GM19025 (cell line): ENCODE measurements at regions not wholly inside any gene's neighbourhood (a gene's known extent, or its start where the extent isn't known, plus 50 kb on each side); places are given as distances from the start of the nearest gene placed in this dataset.
"Not testable (repeated sequence)": the region's sequence is repeated elsewhere in the genome, so short reads cannot be mapped to it uniquely, and the experiment has no call there.

Experiments
- ATAC-seq: cut with Tn5 transposase; IDR thresholded peaks from one replicate; pipeline ENCODE4 v1.9.1; 2021; ENCODE audit warnings: mild to moderate bottlenecking, low read depth, moderate library complexity; ENCODE audit not compliant: unreplicated experiment

DNA sequence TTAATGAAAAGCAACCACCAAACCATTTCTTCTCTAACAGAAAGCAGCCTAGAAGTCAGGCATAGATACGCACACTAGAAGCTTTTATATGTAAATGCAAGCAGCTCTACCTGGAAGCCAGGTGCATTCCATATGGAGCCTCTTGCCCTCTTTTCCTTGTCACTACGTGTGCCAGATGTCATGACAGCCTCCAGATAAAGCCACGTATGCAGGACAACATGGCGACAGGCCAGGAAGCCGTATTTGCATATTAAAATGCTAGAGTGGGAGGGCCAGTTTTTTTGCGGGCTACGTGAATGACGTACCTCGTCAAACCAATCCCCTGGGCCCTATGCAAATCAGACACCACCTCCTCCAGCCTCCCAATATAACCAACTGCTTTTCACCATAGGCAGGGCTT lies 308.1 kb upstream of the SPTLC3 start:
- ATAC-seq = no peak

DNA sequence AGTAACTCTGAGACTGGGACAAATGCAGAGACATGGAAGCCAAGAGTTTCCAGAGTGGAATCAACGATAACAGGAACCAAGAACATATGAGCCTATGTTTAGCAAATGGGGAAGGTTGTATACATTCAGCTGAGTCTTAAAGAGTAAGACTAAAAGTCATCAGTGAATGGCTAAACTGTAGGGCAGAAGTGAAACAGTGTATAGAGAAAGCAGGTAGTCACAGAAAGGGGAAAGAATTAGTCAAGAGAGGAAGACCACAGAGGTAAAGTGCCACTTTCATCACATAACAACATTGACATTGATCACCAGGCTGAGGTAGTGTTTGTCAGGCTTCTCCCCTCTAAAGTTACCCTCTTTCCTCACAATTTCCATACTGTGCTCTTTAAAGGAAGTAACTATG lies 306.5 kb upstream of the SPTLC3 start:
- ATAC-seq = no peak

DNA sequence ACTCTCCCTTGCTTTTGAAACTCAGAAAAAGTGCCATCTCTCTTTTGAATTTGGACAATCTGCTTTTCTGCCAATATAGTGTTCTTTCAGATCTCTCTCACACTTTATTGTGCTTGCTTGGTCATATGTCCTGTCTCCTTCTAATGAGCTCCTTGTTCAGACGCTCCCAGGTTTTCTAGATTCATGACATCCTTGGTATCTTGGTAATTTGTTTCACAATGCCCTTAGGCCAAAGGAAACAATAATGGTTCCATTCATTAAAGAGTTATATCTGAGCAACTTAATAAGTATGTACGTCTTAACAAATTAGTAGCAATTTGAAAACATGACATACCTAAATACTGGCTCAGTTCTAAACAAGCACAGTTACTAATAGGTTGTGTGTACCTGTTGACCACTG lies 293.4 kb upstream of the SPTLC3 start:
- no peak for ATAC-seq

DNA sequence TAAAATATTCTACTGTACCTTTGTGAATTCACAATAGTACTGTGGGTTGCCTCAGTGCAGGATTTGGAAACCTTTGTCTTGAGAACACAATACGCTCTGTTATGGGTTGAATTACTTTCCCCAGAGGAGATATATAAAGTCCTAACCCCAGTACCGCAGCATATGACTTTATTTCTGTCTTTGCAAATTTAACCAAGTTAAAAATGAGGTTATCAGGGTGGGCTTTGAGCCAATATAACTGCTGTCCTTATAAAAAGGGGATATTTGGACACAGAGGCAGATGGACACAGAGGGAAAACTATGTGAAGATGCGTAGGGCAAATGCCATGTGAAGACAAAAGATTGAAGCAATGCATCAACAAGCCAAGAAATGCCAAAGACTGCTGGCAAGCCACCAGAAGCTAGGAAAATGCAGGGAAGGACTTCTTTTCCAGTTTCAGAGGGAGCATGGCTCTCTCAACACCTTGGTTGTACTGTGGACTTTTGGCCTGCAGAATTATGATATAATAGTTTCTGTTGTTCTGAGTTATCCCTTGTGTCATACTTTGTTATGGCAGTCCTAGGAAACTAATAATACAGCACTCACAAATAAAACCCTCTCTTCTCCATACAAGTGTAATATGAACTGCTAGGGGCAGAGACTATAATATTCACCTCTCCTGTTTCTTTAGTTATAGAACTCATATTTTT lies 292.6 kb upstream of the SPTLC3 start:
- no peak for ATAC-seq

DNA sequence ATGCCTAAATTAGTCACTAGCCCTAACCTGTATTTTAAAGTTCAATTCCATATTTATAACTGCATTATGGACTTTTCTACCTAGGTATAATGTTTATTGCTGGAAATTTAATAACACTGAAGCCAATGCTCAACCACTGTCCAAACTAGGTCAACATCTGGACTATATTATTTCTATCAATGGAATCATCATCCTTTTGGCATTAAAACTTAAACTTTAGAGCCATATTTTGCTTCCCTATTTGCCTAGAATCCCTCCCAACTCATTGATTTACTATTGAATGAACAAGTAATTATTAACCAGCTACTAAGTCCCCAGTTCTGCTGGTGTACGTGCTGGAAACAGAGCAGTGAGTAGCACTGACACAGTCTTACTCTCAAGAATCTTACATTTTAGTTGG lies 291.7 kb upstream of the SPTLC3 start:
- no peak for ATAC-seq

DNA sequence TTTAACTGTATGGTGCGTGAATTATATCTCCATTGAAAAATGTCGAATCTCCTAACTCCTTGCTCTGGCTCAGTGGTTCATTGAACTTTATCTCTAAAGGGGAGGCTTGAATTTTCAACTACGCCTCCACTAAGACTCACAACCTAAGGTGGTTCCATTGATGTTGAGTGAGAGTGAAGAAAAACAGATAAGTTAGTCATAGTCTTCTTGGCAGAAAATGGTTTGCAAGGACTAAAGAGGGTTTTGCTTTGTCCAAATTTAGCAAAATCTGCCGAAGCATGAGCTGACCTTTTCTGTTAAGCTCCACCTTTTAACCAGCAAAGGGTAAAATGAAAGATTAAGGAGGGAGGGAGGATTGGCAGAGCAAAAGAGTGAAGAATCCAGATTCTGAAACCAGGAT lies 290.2 kb upstream of the SPTLC3 start:
- ATAC-seq = no peak

DNA sequence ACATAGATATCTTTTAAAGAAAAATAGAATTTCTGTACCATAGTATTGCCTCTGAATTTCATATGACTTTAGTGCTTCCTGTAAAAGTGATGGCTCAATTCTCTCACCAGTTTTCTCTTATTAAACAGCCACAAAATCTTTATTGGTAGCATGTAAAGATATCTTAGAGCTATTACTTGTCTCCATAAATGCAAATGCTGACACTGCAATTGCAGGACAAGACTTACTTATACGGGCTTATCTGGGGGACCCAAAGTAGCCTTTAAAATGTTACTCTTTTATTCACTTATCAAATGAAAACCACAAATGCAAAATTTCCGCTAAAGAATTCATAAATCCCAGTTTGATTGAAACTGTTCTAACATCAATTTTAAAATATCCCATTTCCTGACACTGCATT lies 287.1 kb upstream of the SPTLC3 start:
- ATAC-seq = no peak

DNA sequence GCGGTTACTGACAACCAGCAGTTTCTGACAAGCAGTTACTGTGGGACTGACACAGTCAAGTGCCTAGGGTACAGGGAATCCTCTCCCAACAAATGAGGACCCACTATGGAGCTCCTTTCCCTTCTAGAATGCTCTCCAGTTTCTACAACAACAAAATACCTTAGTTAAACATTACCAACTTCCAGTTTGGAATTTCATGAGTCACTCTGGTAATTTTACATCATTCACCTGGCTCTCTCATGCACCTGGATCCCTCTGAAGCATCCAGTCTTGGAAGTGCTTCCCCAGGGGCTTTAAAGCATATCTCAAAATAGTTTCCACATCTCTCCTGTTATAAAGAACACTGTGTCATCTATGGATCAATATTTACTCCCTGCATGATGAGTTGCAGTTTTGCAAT lies 286.7 kb upstream of the SPTLC3 start:
- ATAC-seq = no peak

DNA sequence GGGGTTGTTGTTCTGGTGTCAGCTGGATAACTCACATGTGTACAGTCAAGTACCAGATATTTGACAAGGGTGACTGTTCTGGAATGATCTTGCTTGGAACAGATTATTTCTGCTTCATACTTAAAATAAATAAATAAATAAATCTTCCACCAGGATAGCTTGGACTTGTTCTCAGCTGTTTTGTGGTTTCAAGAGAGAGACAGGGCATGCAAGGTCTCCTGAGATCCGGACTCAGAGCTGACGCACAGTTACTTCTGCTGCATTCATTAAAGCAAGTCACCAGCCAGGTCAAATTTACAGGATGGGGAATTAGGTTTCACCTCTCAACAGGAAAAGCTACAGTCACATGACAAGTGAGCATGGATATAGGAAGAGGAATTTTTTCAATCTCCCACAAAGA lies 285.0 kb upstream of the SPTLC3 start:
- ATAC-seq = no peak

DNA sequence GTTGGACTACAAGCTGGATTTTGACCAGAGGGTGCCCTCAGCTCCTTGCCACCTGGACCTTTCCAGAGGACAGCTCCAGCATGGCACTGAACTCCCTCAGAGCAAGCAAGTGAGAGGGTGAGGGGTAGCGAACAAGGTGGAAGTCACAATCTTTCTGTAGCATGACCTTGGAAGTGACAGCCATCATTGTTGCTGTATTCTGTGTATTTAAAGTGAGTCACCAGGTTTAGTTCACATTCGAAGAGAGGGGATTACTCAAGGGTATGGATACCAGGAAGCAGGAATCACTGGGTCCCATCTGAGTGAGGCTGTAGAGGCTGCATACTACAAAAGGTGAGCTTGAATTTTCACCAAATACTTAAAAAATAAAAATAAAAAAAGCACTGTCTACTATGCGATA lies 280.0 kb upstream of the SPTLC3 start:
- no peak for ATAC-seq

DNA sequence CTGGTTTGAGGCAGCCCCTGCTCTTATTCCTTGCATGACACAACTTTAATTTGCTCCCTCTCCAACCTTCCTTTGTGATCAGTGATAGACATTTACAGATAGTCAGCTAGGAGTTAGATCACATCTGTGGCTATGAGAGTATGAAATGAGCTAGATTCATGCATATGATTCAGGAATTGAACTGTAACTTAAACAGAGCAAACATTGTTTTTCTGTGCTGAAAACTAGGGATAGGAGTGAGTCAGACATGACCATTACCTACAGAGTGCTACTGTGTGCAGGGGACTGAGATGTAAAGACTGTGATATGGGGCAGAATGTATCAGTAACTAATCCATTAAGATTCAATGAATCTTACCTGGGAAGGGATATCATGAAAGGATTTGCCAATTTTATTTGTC lies 279.4 kb upstream of the SPTLC3 start:
- ATAC-seq = no peak

DNA sequence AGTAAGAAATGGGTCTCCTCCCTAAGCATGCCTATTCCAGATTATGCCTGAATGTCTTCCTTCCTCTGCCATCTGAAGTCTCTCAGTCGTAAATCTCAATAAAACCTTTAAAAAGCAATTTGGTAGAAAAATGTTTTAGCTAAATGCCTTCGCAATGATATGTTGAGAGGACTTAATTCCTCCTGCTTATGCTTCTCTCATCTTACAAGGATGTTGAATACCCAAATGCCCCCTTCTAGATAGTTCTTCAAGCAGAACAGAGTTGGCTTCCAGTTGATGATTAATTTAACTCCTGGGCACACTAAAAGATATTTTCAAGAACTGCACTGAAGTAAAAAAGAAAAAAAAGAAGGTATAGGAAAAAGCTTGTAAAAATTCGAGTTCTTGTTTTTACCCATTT lies 275.0 kb upstream of the SPTLC3 start:
- no peak for ATAC-seq

DNA sequence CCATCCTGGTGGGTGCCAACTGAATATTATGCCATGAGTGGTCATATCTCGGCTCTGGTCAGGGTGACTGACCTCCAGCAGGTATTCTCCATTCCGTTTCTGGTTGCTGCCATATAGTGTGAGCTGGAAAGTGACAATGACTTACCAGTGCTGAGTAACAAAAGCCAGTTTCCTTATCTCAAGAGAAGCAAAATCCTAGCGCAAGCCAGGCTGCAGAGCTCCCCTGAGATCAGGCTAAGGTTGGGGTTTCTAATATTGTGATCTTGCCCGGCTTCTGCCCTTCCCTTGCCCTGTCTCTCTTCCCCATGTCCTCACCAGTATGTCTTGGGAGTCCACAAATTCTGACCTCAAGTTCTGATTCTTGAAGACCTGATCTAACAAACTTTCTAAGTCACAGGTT lies 271.3 kb upstream of the SPTLC3 start:
- ATAC-seq = no peak

DNA sequence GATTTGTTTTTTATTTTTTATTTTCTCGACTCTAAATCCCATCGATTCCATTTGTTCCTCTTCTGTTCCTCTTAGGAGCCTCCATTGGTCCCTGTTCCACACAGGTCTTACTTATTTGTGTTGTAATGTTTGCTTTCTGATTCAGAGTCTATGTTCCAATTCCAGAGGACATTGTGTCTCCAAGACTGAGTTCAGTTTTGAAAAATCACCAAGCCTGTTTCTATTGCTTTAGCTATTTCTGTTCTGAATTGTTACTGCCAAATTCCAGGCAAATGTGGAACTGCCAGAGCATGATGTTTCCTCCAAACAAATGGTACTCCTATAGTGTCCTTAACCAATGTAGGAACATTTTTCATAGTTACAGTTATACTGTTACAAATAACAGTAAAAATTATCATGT lies 270.9 kb upstream of the SPTLC3 start:
- no peak for ATAC-seq

DNA sequence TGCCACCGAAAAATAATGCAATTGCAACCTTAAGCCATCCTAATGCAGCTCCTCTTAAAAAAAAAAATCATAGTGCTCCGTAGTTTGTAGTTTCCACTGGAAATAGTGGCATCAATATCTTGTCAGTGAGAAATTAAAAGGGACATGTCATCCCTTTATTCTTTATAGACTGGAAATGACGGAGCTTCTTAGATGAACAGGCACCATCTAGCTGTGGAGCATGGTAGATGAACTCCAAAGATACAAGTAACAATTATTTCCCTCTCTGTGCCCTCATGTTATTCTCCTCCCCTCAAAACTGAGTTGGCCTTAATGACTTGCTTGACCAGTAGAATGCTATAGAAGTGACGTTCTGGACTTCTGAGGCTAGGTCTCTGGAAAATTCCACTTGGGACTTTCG lies 268.1 kb upstream of the SPTLC3 start:
- no peak for ATAC-seq

DNA sequence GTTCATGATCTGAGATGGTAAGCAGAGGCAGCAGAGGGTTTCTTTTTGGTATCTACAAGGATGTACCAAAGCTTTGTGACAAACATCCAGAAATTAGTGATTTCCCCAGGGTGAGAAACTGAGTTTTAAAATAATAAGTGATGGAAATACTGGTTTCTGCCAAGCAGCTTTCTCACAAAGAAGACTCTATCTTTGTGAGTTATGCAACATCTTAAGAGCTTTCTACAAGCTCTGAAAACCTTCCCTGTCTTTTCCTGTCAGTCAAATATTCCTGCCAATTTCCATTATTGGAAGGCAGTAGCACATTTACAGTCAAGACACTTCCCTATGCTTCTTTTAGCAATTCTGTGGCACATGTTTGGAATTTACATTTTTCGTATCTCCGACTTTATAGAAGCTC lies 264.7 kb upstream of the SPTLC3 start:
- ATAC-seq = no peak

DNA sequence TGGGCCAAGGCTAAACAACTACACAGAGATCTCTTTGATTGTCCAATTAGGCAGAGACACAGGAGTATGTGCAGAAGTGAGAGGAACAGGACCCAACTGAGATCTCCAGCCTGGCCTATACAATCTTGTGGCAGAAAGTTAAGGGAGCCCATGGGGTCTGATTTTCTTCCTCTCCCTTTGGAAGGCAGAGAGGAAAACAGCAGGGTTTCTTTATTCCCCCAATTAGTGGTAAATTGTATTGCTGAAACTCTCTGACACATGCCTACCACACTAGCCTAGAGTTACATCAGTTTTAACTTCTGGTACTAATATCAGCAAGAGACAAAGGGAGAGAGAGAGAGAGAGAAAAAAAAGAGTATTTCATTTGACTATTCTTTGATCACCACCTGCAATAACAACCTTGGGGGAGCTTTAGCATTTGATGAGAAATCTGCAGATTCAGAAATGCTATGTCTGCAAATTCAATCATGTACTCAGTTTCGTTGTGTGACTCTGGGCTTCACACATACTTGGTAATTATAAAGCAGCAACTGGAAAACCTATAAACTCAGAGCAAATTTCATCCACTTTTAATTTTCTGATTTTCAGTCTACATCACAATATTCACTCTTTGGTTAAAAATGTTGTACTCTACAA lies 260.3 kb upstream of the SPTLC3 start:
- no peak for ATAC-seq

DNA sequence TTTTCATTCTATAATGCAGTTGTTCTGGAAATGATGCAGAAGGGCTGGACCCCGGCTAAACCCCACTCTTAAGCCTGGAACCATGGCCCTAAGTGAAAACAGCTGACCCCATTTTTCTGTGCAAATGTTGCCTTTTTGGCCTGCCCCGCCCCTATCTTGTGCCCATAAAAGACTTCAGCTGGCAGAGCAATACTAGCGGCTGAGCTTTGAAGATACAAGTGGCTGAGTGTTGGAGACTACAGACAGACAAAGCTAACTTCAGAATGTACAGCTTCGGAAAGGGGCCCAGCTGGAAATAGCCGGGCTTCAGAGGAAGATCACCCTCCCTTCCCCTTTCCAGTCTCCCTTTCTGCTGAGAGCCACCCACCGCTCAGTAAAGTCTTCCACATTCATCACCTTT lies 258.6 kb upstream of the SPTLC3 start:
- ATAC-seq = no peak

DNA sequence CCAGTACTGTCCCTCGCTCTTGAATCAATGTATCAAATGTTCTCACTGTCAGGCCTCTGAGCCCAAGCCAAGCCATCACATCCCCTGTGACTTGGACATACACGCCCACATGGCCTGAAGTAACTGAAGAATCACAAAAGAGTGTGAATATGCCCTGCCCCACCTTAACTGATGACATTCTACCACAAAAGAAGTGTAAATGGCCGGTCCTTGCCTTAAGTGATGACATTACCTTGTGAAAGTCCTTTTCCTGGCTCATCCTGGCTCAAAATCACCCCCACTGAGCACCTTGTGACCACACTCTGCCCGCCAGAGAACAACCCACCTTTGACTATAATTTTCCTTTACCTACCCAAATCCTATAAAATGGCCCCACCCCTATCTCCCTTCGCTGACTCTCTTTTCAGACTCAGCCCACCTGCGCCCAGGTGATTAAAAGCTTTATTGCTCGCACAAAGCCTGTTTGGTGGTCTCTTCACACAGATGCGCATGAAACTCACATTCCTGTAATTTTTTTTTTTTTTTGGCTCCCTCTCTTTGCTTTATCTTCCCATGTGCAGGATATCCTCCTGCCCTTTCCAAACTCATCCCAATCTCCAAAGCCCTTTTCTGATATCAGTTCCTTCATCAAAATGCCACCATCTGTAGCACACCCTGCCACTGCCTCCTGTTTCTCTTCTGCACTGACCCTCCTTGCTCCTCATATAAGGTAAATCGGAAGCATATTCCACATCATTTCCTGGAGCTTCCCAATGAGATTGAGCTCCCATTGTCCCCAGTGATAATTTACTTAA lies 255.7 kb upstream of the SPTLC3 start:
- not testable (repeated sequence) for ATAC-seq

DNA sequence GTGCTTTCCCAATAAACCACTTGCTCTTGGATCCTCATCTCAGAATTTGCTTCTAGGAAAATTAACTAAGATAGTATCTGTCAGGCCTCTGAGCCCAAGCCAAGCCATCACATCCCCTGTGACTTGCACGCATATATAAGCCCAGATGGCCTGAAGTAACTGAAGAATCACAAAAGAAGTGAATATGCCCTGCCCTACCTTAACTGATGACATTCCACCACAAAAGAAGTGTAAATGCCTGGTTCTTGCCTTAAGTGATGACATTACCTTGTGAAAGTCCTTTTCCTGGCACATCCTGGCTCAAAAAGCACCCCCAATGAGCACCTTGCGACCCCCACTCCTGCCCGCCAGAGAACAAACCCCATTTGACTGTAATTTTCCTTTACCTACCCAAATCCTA lies 255.0 kb upstream of the SPTLC3 start:
- not testable (repeated sequence) for ATAC-seq

DNA sequence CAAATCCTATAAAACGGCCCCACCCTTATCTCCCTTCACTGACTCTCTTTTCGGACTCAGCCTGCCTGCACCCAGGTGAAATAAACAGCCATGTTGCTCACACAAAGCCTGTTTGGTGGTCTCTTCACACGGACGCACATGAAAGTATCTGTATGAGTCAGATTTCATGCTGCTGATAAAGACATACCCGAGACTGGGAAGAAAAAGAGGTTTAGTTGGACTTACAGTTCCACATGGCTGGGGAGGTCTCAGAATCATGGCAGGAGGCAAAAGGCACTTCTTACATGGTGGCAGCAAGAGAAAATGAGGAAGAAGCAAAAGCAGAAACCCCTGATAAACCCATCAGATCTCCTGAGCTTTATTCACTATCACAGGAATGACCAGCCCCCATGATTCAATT lies 249.3 kb upstream of the SPTLC3 start:
- ATAC-seq = not testable (repeated sequence)

DNA sequence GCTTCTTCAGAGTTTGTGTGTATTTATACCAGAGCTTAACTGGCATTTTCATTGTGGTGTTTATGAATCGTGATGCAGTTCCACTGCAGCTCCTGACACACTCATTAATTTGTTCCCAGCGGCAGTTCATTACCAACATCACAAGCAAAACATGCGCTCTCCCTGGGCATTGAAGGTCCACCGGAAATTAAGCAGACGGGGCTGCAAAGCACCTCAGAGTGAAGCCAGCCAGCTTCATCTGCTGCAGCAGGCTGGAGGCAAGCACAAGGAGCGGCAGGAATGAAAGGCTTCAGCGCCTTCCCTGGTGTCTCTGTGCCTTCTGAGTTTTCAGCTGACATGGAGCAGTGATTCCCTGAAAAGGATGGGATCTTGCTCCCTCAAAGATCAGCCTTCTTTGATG lies 246.0 kb upstream of the SPTLC3 start:
- no peak for ATAC-seq
